HG03108 (cell line): ENCODE measurements at regions not wholly inside any gene's neighbourhood (a gene's known extent, or its start where the extent isn't known, plus 50 kb on each side); places are given as distances from the start of the nearest gene placed in this dataset.
"Not testable (repeated sequence)": the region's sequence is repeated elsewhere in the genome, so short reads cannot be mapped to it uniquely, and the experiment has no call there.

Experiments used
- ATAC-seq: cut with Tn5 transposase; IDR thresholded peaks from one replicate; pipeline ENCODE4 v1.9.1; 2021; ENCODE audit warnings: moderate library complexity; ENCODE audit not compliant: unreplicated experiment

- ATAC-seq = no peak
Measured at GRCh38 chr9:75657015-75657414, 233.5 kb upstream of the PCSK5 start.

GRCh38 chr9:75658301-75658905, 232.1 kb upstream of the PCSK5 start:
- ATAC-seq = no peak

GRCh38 chr9:75664597-75664996, 225.9 kb upstream of the PCSK5 start:
- ATAC-seq = no peak

GRCh38 chr9:75666856-75667554, 223.5 kb upstream of the PCSK5 start:
- ATAC-seq = no peak

- no peak for ATAC-seq
Measured at GRCh38 chr9:75669721-75670120, 220.8 kb upstream of the PCSK5 start.

GRCh38 chr9:75671354-75671753, 219.1 kb upstream of the PCSK5 start:
- no peak for ATAC-seq

- no peak for ATAC-seq
Measured at GRCh38 chr9:75672478-75672877, 218.0 kb upstream of the PCSK5 start.

- ATAC-seq = no peak
Measured at GRCh38 chr9:75683591-75683990, 206.9 kb upstream of the PCSK5 start.

- no peak for ATAC-seq
Measured at GRCh38 chr9:75685062-75685461, 205.4 kb upstream of the PCSK5 start.

- no peak for ATAC-seq
Measured at GRCh38 chr9:75687359-75687953, 203.0 kb upstream of the PCSK5 start.

- ATAC-seq = not testable (repeated sequence)
Measured at GRCh38 chr9:75690551-75690950, 199.9 kb upstream of the PCSK5 start.

- ATAC-seq = no peak
Measured at GRCh38 chr9:75691408-75691807, 199.1 kb upstream of the PCSK5 start.

- ATAC-seq = no peak
Measured at GRCh38 chr9:75692309-75692708, 198.2 kb upstream of the PCSK5 start.

- no peak for ATAC-seq
Measured at GRCh38 chr9:75695921-75696320, 194.6 kb upstream of the PCSK5 start.

GRCh38 chr9:75699017-75699416, 191.5 kb upstream of the PCSK5 start:
- no peak for ATAC-seq

- ATAC-seq = no peak
Measured at GRCh38 chr9:75699625-75700251, 190.7 kb upstream of the PCSK5 start.

GRCh38 chr9:75700252-75700640, 190.2 kb upstream of the PCSK5 start:
- no peak for ATAC-seq

GRCh38 chr9:75707191-75707590, 183.3 kb upstream of the PCSK5 start:
- ATAC-seq = no peak

- ATAC-seq = no peak
Measured at GRCh38 chr9:75709698-75710097, 180.8 kb upstream of the PCSK5 start.

- no peak for ATAC-seq
Measured at GRCh38 chr9:75712700-75713099, 177.8 kb upstream of the PCSK5 start.

- ATAC-seq = no peak
Measured at GRCh38 chr9:75713335-75713734, 177.1 kb upstream of the PCSK5 start.

- ATAC-seq = no peak
Measured at GRCh38 chr9:75715360-75715759, 175.1 kb upstream of the PCSK5 start.
